CD14-positive monocyte (primary cell): ENCODE measurements at regions not wholly inside any gene's neighbourhood (a gene's known extent, or its start where the extent isn't known, plus 50 kb on each side); places are given as distances from the start of the nearest gene placed in this dataset.

Experiments used
- DNase-seq, 3 donors: peaks; one replicate each; pipeline ENCODE4 v3.0.0-alpha.2; 2011 to 2022
- H2AFZ ChIP-seq: 2 replicates; pipeline ENCODE4 v1.6.0; 2012; ENCODE audit warnings: mild to moderate bottlenecking, low read depth, low read length, inconsistent platforms; ENCODE audit not compliant: insufficient read depth, poor library complexity, severe bottlenecking
- H3K27ac ChIP-seq, 2 donors: 1 replicate in 1 of 2; 2 replicates in 1 of 2; pipeline ENCODE4 v1.5.1; 2012 to 2013; ENCODE audit warnings: low read length in 2 of 2, control low read depth in 1 of 2, inconsistent platforms in 1 of 2, low read depth in 1 of 2, mild to moderate bottlenecking in 1 of 2
- H3K27me3 ChIP-seq, 2 donors: one replicate each; pipeline versions ENCODE4 v1.6.0 to v1.6.1; 2011 to 2013; ENCODE audit warnings: low read length in 2 of 2; ENCODE audit not compliant: control insufficient read depth in 2 of 2, insufficient read depth in 2 of 2
- H3K36me3 ChIP-seq, 2 donors: replicated peaks in 1 of 2; 1 replicate in 1 of 2; 2 replicates in 1 of 2; pipeline versions ENCODE4 v1.5.1 to v1.6.1; 2012 to 2013; ENCODE audit warnings: low read length in 2 of 2, control low read depth in 1 of 2, inconsistent platforms in 1 of 2, mild to moderate bottlenecking in 1 of 2; ENCODE audit not compliant: insufficient read depth in 2 of 2, control insufficient read depth in 1 of 2
- H3K4me1 ChIP-seq, 2 donors: 1 replicate in 1 of 2; 2 replicates in 1 of 2; pipeline versions ENCODE4 v1.5.1 to v1.6.1; 2012 to 2013; ENCODE audit warnings: low read length in 2 of 2, control low read depth in 1 of 2, inconsistent platforms in 1 of 2, mild to moderate bottlenecking in 1 of 2, moderate library complexity in 1 of 2; ENCODE audit not compliant: insufficient read depth in 2 of 2, control insufficient read depth in 1 of 2
- H3K4me2 ChIP-seq: replicated peaks from 2 replicates; pipeline ENCODE3; 2012; ENCODE audit warnings: low read length, moderate library complexity, mild to moderate bottlenecking; ENCODE audit not compliant: poor library complexity, severe bottlenecking; ENCODE audit errors: extremely low read depth
- H3K4me3 ChIP-seq, 3 experiments: fragments of 200-600 bp in 1 of 3; sonication (generic) in 1 of 3; replicated peaks in 1 of 3; 1 replicate in 2 of 3; 2 replicates in 1 of 3; pipeline ENCODE4 v1.5.1; 2011 to 2013; ENCODE audit warnings: low read length in 3 of 3, mild to moderate bottlenecking in 3 of 3, control low read depth in 2 of 3, low read depth in 2 of 3, inconsistent platforms in 1 of 3, moderate library complexity in 1 of 3
- H3K79me2 ChIP-seq: 2 replicates; pipeline ENCODE4 v1.6.0; 2012; ENCODE audit warnings: mild to moderate bottlenecking, control low read depth, inconsistent platforms, low read length, moderate library complexity; ENCODE audit not compliant: insufficient read depth
- H3K9ac ChIP-seq: 2 replicates; pipeline ENCODE4 v1.6.0; 2017; ENCODE audit warnings: low read length, mild to moderate bottlenecking; ENCODE audit not compliant: insufficient read depth, poor library complexity, severe bottlenecking
- H3K9me3 ChIP-seq, 2 donors: replicated peaks in 1 of 2; 1 replicate in 1 of 2; 2 replicates in 1 of 2; pipeline versions ENCODE4 v1.5.1 to v1.6.1; 2012 to 2013; ENCODE audit warnings: low read length in 2 of 2, control low read depth in 1 of 2; ENCODE audit not compliant: control insufficient read depth in 1 of 2, insufficient read depth in 1 of 2
- H4K20me1 ChIP-seq: 2 replicates; pipeline ENCODE4 v1.6.0; 2012; ENCODE audit warnings: mild to moderate bottlenecking, low read length, control low read depth, moderate library complexity; ENCODE audit not compliant: insufficient read depth
- H3K27ac Mint-ChIP-seq, 7 donors: one replicate each; pipeline ENCODE4 v1.8.0; 2020; ENCODE audit warnings: mild to moderate bottlenecking in 7 of 7, mixed read lengths in 7 of 7, moderate library complexity in 6 of 7, inconsistent platforms in 2 of 7
- H3K27me3 Mint-ChIP-seq, 3 donors: one replicate each; pipeline ENCODE4 v1.8.0; 2021 to 2022; ENCODE audit warnings: low read depth in 3 of 3, mild to moderate bottlenecking in 3 of 3, mixed read lengths in 3 of 3, moderate library complexity in 3 of 3, inconsistent platforms in 1 of 3
- H3K36me3 Mint-ChIP-seq, 2 donors: one replicate each; pipeline ENCODE4 v1.8.0; 2020; ENCODE audit warnings: mixed read lengths in 2 of 2, inconsistent platforms in 1 of 2, mild to moderate bottlenecking in 1 of 2
- H3K4me1 Mint-ChIP-seq: one replicate; pipeline ENCODE4 v1.8.0; 2020; ENCODE audit warnings: mild to moderate bottlenecking, mixed read lengths
- H3K4me3 Mint-ChIP-seq, 2 donors: one replicate each; pipeline ENCODE4 v1.8.0; 2020; ENCODE audit warnings: mild to moderate bottlenecking in 2 of 2, mixed read lengths in 2 of 2, moderate library complexity in 1 of 2
- H3K9me3 Mint-ChIP-seq, 7 donors: one replicate each; pipeline ENCODE4 v1.8.0; 2020 to 2022; ENCODE audit warnings: mixed read lengths in 7 of 7, mild to moderate bottlenecking in 6 of 7, moderate library complexity in 6 of 7, inconsistent platforms in 2 of 7
- CTCF ChIP-seq: fragments of 200-600 bp; IDR thresholded peaks from one replicate; pipeline ENCODE4 v1.8.0; 2022; ENCODE audit warnings: antibody characterized with exemption, mild to moderate bottlenecking
- WGBS: methylation state at CpG from one replicate; pipeline ENCODE4 v1.1.5; 2013; ENCODE audit warnings: missing lambda C conversion rate; ENCODE audit not compliant: insufficient coverage; 5-methylcytosine and 5-hydroxymethylcytosine counted together
- intact Hi-C, 2 donors: fragments of 100-400 bp; cut with micrococcal nuclease; formaldehyde crosslinking; loops; one replicate each; pipeline versions ENCODE4 v1.15.0 to v1.15.1; 2023

GRCh38 chr1:30371888-30372791, 351.2 kb downstream of the MATN1 start:
- H3K4me1 ChIP-seq, result no peaks in the 10 kb centered on the region
- H3K4me2 ChIP-seq, result no peak overlapping the region
- no peaks in the 10 kb centered on the region for H3K79me2 ChIP-seq
- no peak overlapping the region for H2AFZ ChIP-seq
- Mint-ChIP-seq H3K4me1 (no peaks in the 10 kb centered on the region), H3K4me3 (no peak overlapping the region), H3K9me3 (no peaks in the 10 kb centered on the region), H3K36me3 (no peaks in the 10 kb centered on the region), H3K27me3 (peaks cover 2 to 4% (median 3%) of the 10 kb centered on the region in 3 donors), H3K27ac (no peak overlapping the region)
- no peaks in the 10 kb centered on the region for H3K27me3 ChIP-seq
- no peak overlapping the region for H3K27ac ChIP-seq
- intact Hi-C loops, result no loop called here
- H3K4me3 ChIP-seq, result no peak overlapping the region
- TF ChIP-seq CTCF, result no peak
- H3K9ac ChIP-seq, result no peak overlapping the region
- 20% methylated on average over 2 of the region's 7 CpGs for WGBS
- DNase-seq, result no peak
- H3K36me3 ChIP-seq, result no peaks in the 10 kb centered on the region
- H4K20me1 ChIP-seq, result no peaks in the 10 kb centered on the region
- H3K9me3 ChIP-seq, result no peaks in the 10 kb centered on the region

- WGBS, result 94% methylated on average over 8 of the region's 9 CpGs
- Histone ChIP-seq H3K4me3 (no peak overlapping the region), H3K27ac (no peak overlapping the region), H3K36me3 (no peaks in the 10 kb centered on the region), H3K79me2 (no peaks in the 10 kb centered on the region), H3K4me1 (no peaks in the 10 kb centered on the region), H3K4me2 (no peak overlapping the region), H2AFZ (no peak overlapping the region), H3K9ac (no peak overlapping the region), H4K20me1 (no peaks in the 10 kb centered on the region), H3K9me3 (no peaks in the 10 kb centered on the region), H3K27me3 (no peaks in the 10 kb centered on the region)
- Mint-ChIP-seq H3K4me3 (no peak overlapping the region), H3K36me3 (no peaks in the 10 kb centered on the region), H3K27ac (no peak overlapping the region), H3K27me3 (peaks cover 2 to 8% (median 3%) of the 10 kb centered on the region in 3 donors), H3K9me3 (no peaks in the 10 kb centered on the region), H3K4me1 (no peaks in the 10 kb centered on the region)
- no peak for DNase-seq
- no peak for TF ChIP-seq CTCF
- intact Hi-C loops, result no loop called here
These were observed 352.1 kb downstream of the MATN1 start for GRCh38 chr1:30371179-30371788.
